Islet precursor cell (in vitro differentiated cells): ENCODE measurements at regions not wholly inside any gene's neighbourhood (a gene's known extent, or its start where the extent isn't known, plus 50 kb on each side); places are given as distances from the start of the nearest gene placed in this dataset.

Source experiments
- DNase-seq: peaks from one replicate; pipeline ENCODE4 v3.0.0-alpha.2; 2018

DNA sequence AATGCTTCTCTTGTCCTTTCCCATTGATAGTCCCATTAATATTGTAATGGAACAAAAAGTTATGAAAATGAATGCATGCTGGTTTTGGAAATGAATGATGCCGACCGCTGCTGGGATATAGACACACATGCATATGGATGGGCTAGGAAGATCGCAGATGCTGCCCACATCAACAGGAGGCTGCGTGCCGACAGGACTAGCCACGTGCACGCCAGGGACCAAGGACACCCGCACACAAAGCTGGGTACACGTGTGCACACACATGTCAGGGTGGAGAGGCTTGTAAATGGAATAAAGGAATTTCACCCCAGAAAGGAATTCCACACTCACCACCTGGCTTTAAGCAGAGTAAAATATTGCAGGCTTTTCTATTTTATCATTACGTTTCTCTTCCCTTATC is 153.8 kb upstream of the VASH1 start:
- no peak for DNase-seq

DNA sequence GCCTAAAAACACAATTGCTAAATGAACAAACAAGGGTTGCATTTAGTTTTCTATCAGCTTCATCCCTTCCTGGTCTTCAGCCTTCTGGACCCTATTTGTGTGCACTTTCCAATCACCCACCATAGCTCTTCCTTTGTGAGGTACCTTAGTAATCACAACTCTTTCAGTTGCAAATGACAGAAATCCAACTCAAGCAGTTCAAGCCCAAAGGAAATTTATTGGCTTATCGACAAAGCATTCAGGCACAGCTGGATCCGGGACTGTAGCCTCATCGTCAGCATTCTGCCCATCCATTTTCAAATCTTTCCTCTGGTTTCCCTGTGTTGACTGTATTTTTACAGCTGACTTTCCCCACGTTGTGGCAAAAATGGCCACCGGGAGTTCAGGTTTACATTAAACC is 148.6 kb upstream of the VASH1 start:
- DNase-seq = peak; percentile 11

DNA sequence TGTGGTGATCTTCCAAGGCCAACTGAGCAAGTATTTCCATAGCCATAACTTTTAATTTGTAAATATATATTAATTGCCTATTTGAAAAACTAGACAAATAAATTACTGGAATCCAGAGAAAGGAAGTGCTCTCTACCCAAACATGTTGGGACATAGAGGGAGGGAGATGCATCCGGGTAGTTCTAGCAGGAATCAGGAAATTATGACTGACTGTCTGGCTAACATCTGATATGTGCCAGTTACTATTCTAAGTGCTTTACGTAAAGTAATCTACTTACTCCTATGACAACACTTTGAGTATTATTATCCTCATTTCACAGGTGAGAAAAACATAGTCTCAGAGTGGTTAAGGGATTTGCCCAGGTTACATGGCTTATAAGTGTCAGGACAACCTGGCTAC is 147.7 kb upstream of the VASH1 start:
- DNase-seq = no peak

DNA sequence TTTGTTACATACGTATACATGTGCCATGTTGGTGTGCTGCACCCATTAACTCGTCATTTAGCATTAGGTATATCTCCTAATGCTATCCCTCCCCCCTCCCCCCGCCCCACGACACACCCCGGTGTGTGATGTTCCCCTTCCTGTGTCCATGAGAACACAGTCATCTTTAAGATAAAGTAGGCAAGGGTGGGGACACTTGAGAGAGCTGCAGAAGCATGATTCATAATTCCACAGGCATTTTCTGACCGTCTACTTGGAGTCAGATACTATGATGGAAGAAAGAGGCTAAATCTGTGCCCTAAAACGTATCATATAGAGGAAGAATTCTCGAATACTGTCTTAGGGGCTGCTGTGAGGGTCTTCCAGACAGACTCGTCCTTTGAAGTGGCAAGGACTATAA is 145.9 kb upstream of the VASH1 start:
- DNase-seq = peak; percentile 13

DNA sequence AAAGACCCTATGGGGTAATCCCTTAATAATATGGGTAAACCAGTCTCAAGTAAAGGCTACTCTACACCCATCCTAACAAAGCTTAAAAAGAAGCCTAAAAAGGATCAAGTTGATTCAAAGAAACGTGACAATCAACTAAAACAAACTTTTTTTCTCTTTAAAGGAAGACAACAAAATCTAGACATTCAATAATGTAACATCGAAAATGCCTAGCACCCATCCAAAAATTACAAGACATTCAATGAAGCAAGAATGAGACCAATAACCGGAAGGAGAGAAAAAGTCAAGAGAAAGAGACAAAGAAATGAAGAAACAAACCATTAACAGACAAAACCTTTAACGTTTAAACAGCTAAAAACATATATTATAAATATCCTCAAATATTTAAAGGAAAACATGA is 143.8 kb upstream of the VASH1 start:
- DNase-seq = no peak

DNA sequence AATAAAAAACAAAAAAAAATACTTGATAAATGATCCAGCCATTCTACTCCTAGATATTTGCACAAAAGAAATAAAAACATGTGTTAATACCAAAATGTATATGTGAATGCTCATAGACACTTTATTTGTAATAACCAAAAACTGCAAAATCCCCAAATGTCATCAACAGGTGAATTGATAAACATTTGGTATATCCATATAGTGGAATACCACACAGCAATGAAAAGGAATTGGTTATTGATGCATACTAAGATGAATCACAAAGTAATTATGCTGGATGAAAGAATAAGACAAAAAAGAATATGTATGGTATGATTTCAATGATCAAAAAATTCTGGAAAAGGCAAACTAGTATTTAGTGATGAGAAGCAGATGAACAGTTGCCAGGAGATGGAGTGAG is 124.7 kb upstream of the VASH1 start:
- no peak for DNase-seq

DNA sequence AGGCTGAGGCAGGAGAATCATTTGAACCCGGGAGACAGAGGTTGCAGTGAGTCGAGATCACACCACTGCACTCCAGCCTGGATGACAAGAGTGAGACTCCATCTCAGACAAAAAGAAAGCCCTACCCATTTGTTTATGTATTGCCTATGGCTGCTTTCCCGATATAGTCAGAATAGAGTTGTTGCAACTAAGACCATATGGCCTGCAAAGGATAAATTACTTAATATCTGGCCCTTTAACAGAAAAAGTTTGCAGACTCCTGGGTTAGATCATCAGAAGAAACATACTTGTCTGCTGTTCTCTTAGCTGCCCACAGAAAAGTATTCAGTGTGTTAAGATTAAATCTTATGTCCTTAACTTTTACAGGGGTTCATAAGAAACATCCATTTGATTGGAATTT is 122.4 kb upstream of the VASH1 start:
- DNase-seq = no peak

DNA sequence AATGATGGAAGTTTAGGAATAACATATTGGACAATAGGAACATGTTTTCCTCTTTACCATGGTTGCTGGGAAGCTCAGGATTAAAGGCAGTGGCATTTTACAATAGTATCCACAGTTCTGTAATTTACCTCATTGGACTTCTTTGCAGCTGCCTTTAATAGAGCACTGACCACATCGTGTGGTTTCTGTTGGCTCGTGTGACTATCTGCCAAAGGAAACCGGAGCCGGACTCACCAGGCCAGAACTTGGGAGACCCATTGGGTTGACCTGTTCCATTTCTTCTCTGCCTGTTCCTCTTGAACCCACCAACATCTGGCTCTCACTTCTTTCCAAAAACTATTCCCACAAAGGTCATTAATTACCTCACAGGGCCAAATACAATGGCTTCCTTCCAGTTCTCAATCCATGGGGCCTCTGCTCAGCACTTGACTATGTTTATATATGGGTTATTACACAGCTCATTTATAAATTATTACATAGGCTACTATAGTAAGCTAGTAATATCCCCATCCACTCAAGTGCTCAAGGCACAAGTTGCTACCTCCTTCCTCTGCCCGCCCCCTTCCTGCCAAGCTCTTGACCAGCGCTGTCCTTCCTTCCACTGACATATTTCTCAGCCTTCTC is 121.5 kb upstream of the VASH1 start:
- no peak for DNase-seq

DNA sequence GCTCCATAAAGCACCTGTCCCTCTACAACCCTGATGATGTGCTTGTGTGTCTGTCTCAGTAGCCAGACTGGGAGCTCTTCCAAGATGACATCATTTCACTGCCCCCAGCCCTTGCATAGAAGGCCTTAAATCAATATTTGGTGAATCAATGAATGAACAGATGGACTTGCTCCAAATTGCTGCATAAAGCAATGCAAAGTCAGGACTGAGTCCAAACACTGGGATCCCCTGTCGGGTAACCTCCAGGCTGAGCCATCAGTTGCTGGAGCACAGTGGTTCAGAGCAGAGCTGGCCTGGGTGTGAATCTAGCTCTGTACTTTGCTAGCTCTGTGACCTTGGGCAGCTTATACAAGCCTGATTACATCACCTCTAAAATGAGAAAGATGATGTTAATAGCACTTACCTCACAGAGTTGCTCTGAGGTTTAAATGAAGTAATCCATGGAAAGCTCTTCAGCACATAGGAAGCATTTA is 120.3 kb upstream of the VASH1 start:
- DNase-seq = no peak

DNA sequence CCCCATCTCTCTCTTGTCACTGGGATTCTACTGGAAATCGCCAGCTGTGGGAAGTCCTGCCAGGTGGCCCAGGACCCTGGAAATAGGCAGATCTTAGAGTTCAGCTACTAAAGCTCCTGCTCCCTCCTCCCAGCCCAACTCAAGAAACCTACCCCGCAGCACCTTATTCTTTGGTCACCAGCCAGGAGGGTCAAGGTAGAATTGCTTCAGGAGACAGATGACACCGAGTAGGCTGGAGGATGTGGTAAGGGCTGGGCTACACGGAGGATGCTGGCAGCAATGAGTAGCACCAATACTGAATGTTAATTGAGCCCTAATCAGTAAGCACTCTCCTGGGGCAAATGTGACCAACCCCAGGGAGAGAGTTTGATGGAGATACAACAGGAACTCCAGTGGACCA is 119.7 kb upstream of the VASH1 start:
- DNase-seq = no peak

DNA sequence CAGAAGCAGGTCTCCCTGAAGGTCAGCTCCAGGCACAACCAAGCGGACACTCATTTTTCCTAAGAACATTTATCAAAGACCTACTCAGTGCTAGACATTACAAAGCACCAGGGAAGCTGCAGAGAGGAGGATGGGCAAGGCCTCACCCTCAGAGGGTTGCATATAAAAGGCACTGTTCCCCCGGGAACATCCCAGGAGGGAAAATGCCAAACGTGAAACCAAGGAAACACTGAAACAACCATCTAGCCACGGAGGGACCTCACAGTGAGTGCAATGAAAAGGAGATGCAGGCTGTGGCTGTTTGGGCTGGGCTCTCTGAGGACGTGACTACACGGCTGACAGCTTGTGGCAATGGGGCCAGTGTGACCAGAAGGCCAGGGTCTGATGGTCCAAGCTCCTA is 117.4 kb upstream of the VASH1 start:
- DNase-seq = no peak

DNA sequence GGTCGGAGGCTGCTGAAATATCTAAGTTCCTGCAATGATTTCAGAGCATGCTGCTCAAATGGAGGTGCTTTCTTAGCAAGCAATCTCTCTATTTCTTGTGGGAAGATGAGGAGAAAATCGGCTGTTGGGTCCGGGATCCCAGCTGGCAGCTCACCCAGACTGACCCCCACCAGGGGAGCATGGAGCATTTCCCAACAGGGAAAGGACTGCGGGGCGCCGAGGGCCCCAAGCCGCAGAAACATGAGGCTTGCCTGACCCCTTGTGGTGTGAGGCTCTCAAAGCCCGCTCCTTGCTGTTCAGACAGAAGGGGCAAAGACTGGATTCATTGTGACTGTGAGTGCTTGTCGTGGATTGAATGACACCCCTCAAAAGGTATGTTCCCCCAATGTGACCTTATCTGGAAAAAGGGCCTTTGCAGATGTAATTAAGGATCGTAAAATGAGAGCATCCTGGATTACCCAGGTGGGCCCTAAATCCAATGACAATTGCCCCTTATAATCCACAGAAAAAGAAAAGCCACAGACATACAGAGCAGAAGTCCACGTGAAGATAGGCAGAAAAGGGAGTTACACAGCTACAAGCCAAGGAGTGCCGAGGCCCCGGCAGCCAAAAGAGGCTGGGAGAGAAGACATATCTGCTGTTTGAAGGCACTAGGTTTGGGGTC is 116.3 kb upstream of the VASH1 start:
- peak; percentile 73 for DNase-seq

DNA sequence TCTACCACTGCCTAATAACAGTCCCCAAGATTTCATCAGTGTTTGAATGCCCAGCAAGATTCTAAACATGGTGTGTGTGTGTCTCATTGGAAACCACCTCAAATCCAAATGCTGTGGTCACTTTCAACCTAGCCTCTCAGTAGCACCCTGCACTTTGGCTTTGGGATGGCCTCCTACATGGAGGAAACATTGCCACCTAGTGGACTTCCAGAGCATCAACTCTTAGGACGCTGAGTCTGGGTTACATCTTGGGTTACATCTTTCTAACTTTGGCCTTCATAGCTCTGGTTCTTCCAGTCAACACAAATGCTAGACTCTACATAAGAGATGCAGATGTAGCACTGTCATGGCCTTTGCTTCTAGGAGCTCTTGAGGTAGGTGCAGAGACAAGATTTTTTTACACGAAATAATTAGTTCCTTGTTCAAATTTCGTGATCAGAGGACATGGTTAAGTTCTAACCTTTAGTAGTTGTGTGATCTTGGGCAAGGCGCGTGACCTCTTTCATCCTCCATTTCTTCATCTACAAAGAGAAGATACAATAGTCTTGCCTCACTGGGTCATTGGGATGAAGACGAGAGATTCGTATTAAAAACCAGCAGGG is 113.5 kb upstream of the VASH1 start:
- peak; percentile 62 for DNase-seq

DNA sequence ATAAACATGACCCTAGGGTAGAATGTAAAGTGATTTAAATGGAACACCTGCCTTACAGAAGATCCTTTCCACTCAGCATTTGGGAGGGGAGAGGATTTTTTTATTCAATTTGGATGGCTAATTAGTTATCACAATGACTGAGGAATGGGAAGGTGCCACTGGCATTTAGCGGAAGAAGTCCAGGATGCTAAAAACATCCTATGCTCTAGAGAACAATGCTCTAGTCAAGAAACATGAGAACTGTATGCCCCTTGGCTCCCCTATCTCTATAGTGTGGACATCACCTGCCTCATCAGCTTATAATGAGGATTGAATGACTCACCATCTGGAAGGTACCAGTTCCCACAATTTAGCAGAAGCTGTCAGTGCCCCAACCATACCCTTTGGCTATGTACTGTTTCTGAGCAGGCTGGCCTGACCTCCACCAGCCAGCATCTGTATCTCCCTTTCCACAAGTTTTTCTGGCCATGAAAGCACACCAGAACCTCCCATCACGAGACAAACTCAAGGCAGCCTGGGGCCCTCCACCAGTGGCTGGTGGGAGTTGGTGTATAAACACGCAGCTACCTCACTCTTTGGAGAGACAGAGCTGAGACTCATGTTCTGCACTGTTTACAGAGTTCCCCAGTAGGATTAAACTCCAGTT is 109.7 kb upstream of the VASH1 start:
- no peak for DNase-seq

DNA sequence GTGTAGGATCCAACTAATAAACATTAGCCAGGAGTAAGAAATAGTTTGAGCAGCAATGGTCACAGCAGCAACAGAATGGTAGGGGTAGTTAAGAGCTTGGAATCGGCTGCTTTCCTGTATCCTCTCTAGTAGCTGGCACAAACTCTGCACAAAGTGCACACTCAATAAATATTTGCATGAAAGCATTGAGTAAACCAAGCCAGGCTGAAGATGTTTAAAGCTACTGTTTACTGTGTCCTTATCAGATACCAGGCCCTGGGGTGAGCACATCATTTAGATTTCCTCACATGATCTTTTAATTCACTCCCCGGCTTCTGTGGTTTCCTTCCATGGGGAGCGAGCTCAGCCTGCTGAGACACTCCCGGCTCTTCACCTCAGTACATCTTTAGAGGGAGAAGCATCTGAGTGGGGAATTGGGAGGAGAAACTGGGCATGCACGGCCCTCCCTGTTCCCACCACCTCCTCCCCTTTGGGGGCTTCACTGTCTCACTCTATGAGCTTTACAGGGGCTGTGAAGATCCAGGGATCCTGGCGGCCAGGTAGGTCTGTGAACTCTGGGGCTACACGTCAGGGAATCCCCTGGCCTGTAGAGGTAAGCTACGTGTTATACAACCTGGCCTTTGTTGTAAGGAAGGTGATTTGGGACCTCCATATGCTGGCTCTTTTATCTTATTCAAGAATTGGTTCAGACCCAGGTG is 107.2 kb upstream of the VASH1 start:
- peak; percentile 12 for DNase-seq

DNA sequence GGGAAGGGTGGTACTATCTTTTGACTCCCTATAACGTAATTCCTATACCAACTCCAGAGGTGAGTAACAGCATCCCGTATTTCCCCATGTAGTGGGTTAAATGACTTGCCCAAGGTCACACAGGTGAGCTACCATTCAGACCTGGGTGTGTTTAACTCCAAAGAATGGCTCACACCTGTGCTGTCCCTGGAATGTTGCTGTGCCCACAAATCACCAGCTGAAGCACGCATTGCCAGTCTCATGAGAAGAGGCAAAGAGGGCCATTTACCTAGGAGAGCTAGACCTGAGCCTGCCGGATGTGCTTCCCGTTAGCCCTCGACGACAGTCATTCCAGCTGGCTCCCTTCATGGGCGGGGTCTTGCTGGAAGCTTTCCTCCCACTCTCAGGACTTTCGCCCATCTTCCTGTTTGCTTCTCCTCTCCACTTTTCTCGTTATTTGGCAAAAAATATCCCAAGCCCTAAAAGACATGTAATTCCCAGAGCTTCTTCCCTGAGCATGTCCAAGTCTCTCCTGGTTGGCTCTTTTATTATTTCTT is 106.6 kb upstream of the VASH1 start:
- DNase-seq = no peak

DNA sequence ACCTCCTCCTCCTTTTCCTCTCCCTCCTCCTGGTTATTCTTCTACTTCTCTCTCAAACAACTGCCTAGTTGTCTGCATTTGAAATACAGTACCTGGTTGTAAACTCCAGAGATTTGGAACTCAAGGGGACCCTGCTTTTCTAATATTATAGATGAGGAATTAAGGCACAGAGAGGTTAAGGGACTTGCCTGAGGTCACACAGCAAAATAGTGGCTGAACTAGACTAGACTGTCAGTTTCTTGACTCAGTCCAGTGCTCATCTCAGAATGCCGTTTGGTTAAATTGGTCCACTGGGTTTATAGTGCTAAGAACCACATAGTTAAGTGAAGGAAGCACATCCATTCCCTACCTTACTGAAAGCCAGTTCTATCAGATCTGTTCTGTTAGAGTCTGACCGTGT is 105.9 kb upstream of the VASH1 start:
- no peak for DNase-seq

DNA sequence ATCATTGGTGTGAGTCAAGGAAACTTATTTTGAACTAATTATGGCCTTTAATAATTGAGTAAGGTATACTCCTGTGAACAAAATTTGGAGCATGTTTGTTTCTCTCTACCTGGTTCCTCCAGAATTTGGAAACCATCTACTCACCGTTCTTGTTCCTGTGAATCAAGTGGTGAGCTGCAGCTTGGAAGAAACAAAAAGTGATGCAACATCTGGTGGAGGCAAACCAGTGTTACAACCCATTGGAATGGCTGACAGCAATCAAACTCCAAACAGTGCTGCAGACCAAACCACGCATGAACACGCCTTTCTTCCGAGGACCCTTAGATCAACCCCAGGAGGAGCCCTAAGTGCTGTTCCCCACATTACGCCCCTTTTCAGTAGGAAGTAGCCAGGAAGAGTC is 104.7 kb upstream of the VASH1 start:
- DNase-seq = no peak

DNA sequence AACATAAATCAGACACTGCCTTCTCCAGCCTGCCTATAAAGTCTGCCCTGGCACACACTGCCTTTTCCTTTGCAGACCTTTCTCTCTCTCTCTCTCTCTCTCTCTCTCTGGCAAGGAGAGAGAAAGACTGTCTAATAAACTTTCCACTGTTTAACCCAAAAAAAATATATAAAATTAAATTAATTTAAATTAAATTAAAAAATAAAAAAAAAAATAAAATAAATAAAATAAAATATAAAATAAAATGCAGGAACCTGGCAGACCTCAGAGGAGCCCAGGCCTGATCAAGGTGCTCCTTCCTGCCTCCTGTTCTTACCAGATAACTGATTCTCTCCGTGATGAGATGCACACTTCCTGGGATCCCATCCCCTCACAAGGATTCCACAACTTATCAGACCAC is 103.9 kb upstream of the VASH1 start:
- no peak for DNase-seq

DNA sequence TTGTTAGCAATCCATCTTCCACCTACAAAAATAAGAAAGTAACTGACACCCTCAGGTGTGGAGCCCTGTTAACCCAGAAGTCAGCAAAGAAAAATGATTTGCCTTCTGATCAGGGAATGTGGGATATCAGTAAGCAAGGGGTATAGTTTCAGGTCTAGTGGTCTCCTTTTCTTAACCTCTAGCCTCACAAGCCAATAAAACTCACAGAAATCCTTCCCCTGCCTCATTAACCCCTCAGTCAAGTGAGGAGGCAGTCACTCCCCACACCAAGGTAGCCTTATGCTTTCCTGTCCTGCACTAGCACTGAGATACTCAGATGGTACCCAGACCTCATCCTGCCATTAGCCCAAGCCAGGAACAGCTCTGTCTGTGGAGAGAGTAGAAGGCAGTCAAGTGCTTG is 103.4 kb upstream of the VASH1 start:
- DNase-seq = no peak

DNA sequence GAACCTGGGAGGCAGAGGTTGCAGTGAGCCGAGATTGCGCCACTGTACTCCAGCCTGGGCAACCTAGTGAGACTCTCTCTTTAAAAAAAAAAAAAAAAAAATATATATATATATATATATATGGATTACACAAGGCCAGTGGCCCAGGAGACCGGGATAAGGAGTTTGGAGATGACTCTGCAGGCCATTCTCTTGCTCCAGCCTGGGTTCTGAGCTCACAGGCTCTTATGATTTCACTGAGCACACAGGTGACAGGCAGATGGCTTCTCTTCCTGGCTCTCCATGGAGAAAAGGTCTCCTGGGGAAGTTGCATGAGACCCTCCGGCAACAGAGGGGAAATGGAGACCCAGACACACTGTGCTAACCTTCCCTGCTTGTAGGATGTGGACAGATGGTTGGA is 98.7 kb upstream of the VASH1 start:
- DNase-seq = no peak

DNA sequence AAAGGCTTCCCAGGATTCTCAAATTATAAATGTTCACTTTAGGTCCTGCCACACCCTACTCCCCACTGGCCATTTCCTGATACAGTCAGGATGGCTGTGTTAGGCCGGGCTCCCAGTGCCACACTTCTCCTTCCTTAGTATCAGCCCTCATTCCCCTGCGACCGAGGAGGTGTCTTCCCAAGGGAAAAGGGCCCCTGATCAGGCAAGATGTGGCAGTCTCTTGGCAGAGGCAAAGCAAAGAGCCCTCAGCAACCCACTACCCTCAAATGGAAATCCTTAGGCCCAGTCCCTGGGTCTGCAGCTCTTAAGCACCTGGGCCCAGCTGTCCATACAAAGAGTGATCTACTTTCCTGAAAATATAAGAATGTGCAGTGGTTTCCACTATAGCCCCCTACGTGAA is 96.5 kb upstream of the VASH1 start:
- DNase-seq = no peak

DNA sequence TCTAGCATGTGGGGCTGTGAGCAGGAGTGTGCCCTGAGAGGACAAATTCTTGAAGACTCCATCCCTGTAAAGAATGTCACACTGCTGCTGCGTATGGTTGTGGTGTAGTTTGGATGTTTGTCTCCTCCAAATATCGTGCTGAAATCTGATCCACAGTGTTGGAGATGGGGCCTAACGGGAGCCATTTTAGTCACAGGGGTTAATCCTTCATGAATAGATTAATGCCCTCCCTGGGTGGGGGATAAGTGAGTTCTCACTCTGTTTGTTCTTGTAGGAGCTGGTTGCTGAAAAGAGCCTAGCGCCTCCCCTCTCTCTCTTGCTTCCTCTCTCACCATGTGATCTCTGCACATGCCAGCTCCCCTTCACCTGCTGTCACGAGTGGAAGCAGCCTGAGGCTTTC is 94.5 kb upstream of the VASH1 start:
- no peak for DNase-seq
